Breast epithelium (tissue), 4 donors: ENCODE measurements at regions not wholly inside any gene's neighbourhood (a gene's known extent, or its start where the extent isn't known, plus 50 kb on each side); places are given as distances from the start of the nearest gene placed in this dataset.

Experiments used
- DNase-seq, 2 donors: peaks; one replicate each; pipeline ENCODE4 v3.0.0-alpha.2; 2019; ENCODE audit warnings: low spot score in 2 of 2
- H3K27ac ChIP-seq, 2 donors: fragments of 200-600 bp; sonication (generic) in 1 of 2; one replicate each; pipeline ENCODE4 v1.5.1; 2016 to 2019; ENCODE audit warnings: mild to moderate bottlenecking in 1 of 2
- H3K27me3 ChIP-seq, 2 donors: fragments of 200-600 bp; sonication (generic) in 1 of 2; one replicate each; pipeline versions ENCODE4 v1.5.1 to v1.6.0; 2017 to 2019; ENCODE audit warnings: control low read depth in 1 of 2, mild to moderate bottlenecking in 1 of 2
- H3K36me3 ChIP-seq: fragments of 200-600 bp; one replicate; pipeline ENCODE4 v1.5.1; 2019
- H3K4me1 ChIP-seq, 2 donors: fragments of 200-600 bp; sonication (generic); one replicate each; pipeline ENCODE4 v1.5.1; 2016 to 2019; ENCODE audit warnings: control low read depth in 1 of 2
- H3K4me3 ChIP-seq, 3 donors: fragments of 200-600 bp; sonication (generic); 1 replicate in 2 of 3; 2 replicates in 1 of 3; pipeline ENCODE4 v1.5.1; 2016 to 2019; ENCODE audit warnings: mild to moderate bottlenecking in 3 of 3, moderate library complexity in 2 of 3
- H3K9me3 ChIP-seq, 2 donors: fragments of 200-600 bp; sonication (generic) in 1 of 2; one replicate each; pipeline ENCODE4 v1.5.1; 2016 to 2019; ENCODE audit warnings: control low read depth in 1 of 2
- CTCF ChIP-seq, 3 donors: fragments of 450-650 bp; IDR thresholded peaks; one replicate each; pipeline ENCODE4 v1.5.1; 2016 to 2017; ENCODE audit warnings: antibody characterized with exemption in 3 of 3, mild to moderate bottlenecking in 3 of 3, moderate library complexity in 3 of 3
- POLR2A ChIP-seq: fragments of 450-650 bp; IDR thresholded peaks from one replicate; pipeline ENCODE4 v1.6.1; 2016; ENCODE audit warnings: antibody characterized with exemption, mild to moderate bottlenecking, moderate library complexity
- POLR2AphosphoS5 ChIP-seq, 3 donors: sonication (generic); formaldehyde crosslinking; IDR thresholded peaks; one replicate each; pipeline ENCODE4 v1.6.1; 2017; ENCODE audit warnings: antibody characterized with exemption in 3 of 3
- intact Hi-C: fragments of 100-400 bp; cut with DNase I; formaldehyde crosslinking; loops from one replicate; pipeline ENCODE4 v1.15.1; 2023; ENCODE audit warnings: low total_unique reads

- Histone ChIP-seq H3K27ac (no peak overlapping the region), H3K4me1 (no peaks in the 10 kb centered on the region), H3K27me3 (no peaks in the 10 kb centered on the region), H3K4me3 (no peak overlapping the region), H3K9me3 (no peaks in the 10 kb centered on the region), H3K36me3 (no peaks in the 10 kb centered on the region)
- DNase-seq: no peak
- TF ChIP-seq CTCF (IDR thresholded peaks at IDR 0.05): no peak
- TF ChIP-seq POLR2A: no peak
- TF ChIP-seq POLR2AphosphoS5 (IDR thresholded peaks at IDR 0.05): no peak
- intact Hi-C loops: no loop called here
Observed at GRCh38 chr4:97105347-97106099, 1037.8 kb downstream of the STPG2 start.

DNA sequence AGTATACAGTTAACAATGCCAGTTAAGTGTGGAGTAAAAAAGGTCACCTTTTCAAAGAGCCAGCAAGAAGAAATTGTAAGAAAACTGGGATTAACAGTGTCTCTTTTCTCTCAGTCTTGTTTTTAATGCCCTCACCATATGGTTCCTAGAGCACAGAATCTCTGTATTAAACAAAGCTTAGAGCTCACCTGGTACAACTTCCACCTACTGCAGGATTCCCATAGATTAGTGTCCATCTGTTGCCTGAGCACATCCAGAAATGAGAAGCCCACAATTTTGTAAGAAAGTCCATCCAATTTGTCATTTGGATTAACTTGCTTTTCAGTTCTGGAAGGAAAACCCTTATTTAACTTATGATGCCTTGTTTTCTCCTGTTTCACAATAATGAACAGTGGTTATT lies 1037.1 kb downstream of the STPG2 start:
- Histone ChIP-seq H3K27ac (no peak overlapping the region), H3K4me1 (no peaks in the 10 kb centered on the region), H3K9me3 (no peaks in the 10 kb centered on the region), H3K27me3 (no peaks in the 10 kb centered on the region), H3K36me3 (no peaks in the 10 kb centered on the region), H3K4me3 (no peak overlapping the region)
- DNase-seq: no peak
- intact Hi-C loops: no loop called here
- no peak for TF ChIP-seq CTCF (IDR thresholded peaks at IDR 0.05)

DNA sequence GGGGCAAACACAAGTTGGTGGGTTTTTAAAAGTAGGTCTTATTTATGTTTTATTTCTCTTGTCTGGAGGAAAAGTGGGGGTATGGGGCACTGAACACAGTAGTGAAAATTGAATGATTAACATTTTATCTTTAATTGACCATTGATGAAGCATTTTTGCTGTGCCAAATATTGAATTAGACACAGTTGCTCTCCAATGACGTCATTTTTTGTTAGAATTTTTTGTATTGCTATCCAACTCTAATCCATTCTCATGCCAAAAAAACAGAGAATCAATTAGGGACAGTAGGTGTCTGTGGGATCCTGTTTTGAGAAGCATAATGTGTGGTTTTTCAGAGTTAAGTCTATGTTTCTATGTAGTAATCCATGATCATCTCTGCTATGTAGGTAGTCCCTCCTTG lies 1032.8 kb downstream of the STPG2 start:
- Histone ChIP-seq H3K9me3 (no peaks in the 10 kb centered on the region), H3K4me3 (no peak overlapping the region), H3K27ac (no peak overlapping the region), H3K4me1 (no peaks in the 10 kb centered on the region), H3K27me3 (no peaks in the 10 kb centered on the region), H3K36me3 (no peaks in the 10 kb centered on the region)
- intact Hi-C loops: no loop called here
- no peak for DNase-seq
- TF ChIP-seq CTCF (IDR thresholded peaks at IDR 0.05): no peak
- TF ChIP-seq POLR2A: no peak
- TF ChIP-seq POLR2AphosphoS5 (IDR thresholded peaks at IDR 0.05): no peak

- intact Hi-C loops: no loop called here
- H3K9me3 ChIP-seq: no peaks in the 10 kb centered on the region
- no peaks in the 10 kb centered on the region for H3K4me1 ChIP-seq
- no peaks in the 10 kb centered on the region for H3K36me3 ChIP-seq
- DNase-seq: no peak
- no peak overlapping the region for H3K27ac ChIP-seq
- no peak overlapping the region for H3K4me3 ChIP-seq
- no peaks in the 10 kb centered on the region for H3K27me3 ChIP-seq
- TF ChIP-seq CTCF (IDR thresholded peaks at IDR 0.05) (no peak), POLR2AphosphoS5 (IDR thresholded peaks at IDR 0.05) (no peak), POLR2A (no peak)
Observed at GRCh38 chr4:97116511-97116910, 1026.8 kb downstream of the STPG2 start.

GRCh38 chr4:97121493-97121892 lies 1021.8 kb downstream of the STPG2 start:
- no peaks in the 10 kb centered on the region for H3K36me3 ChIP-seq
- H3K27me3 ChIP-seq: no peaks in the 10 kb centered on the region
- intact Hi-C loops: no loop called here
- TF ChIP-seq POLR2AphosphoS5 (IDR thresholded peaks at IDR 0.05): no peak
- TF ChIP-seq CTCF (IDR thresholded peaks at IDR 0.05): no peak
- no peak for TF ChIP-seq POLR2A
- H3K9me3 ChIP-seq: peaks cover 0 to 7% of the 10 kb centered on the region in 2 donors
- H3K4me3 ChIP-seq: no peak overlapping the region
- no peaks in the 10 kb centered on the region for H3K4me1 ChIP-seq
- DNase-seq: no peak
- no peak overlapping the region for H3K27ac ChIP-seq
